WTC11 (cell line): ENCODE measurements at regions not wholly inside any gene's neighbourhood (a gene's known extent, or its start where the extent isn't known, plus 50 kb on each side); places are given as distances from the start of the nearest gene placed in this dataset.

Experiments used
- ATAC-seq: fragments of 200-7000 bp; cut with Tn5 transposase; 2 replicates; pipeline ENCODE4 v1.10.0; 2021; ENCODE audit warnings: mild to moderate bottlenecking, moderate library complexity
- CTCF ChIA-PET: fragments of 300-600 bp; sonication (Branson Sonifier 250); formaldehyde crosslinking; loops from one replicate; lab custom pipeline; 2021; ENCODE audit warnings: antibody characterized with exemption; lab: Charles Lee
- POLR2A ChIA-PET: fragments of 350-600 bp; sonication (Branson Sonifier 250); formaldehyde crosslinking; loops from one replicate; lab custom pipeline; 2021; ENCODE audit warnings: antibody characterized with exemption; lab: Charles Lee
- DNase-seq: peaks from one replicate; pipeline ENCODE4 v3.0.0; 2021; ENCODE audit warnings: low spot score
- H3K27ac Mint-ChIP-seq: 2 replicates; pipeline ENCODE4 v1.8.0; 2021; ENCODE audit warnings: mixed read lengths
- H3K27me3 Mint-ChIP-seq: 2 replicates; pipeline ENCODE4 v1.8.0; 2021; ENCODE audit warnings: low read depth, mild to moderate bottlenecking, moderate library complexity, mixed read lengths
- H3K36me3 Mint-ChIP-seq: 2 replicates; pipeline ENCODE4 v1.8.0; 2021; ENCODE audit warnings: mixed read lengths
- H3K4me1 Mint-ChIP-seq: 2 replicates; pipeline ENCODE4 v1.8.0; 2022; ENCODE audit warnings: mixed read lengths
- H3K4me3 Mint-ChIP-seq: 2 replicates; pipeline ENCODE4 v1.8.0; 2021; ENCODE audit warnings: mild to moderate bottlenecking, moderate library complexity, mixed read lengths
- H3K9me3 Mint-ChIP-seq: 2 replicates; pipeline ENCODE4 v1.8.0; 2021; ENCODE audit warnings: mixed read lengths
- AFF4 ChIP-seq: sonication (generic); formaldehyde crosslinking; IDR thresholded peaks from 2 replicates; pipeline ENCODE4 v1.8.1; 2023; ENCODE audit warnings: mild to moderate bottlenecking, missing genetic modification reagents, borderline replicate concordance
- ATF1 ChIP-seq: sonication (generic); formaldehyde crosslinking; IDR thresholded peaks from 2 replicates; pipeline ENCODE4 v1.8.1; 2023; ENCODE audit warnings: mild to moderate bottlenecking, moderate library complexity, missing genetic modification reagents
- E2F5 ChIP-seq: sonication (generic); formaldehyde crosslinking; IDR thresholded peaks from 2 replicates; pipeline ENCODE4 v1.8.1; 2022; ENCODE audit warnings: mild to moderate bottlenecking, moderate library complexity, missing genetic modification reagents
- ELF4 ChIP-seq: sonication (generic); formaldehyde crosslinking; IDR thresholded peaks from 2 replicates; pipeline ENCODE4 v1.8.1; 2022; ENCODE audit warnings: low read depth, mild to moderate bottlenecking, moderate library complexity, missing genetic modification reagents
- EMX1 ChIP-seq: fragments of 250-450 bp; sonication (Bioruptor Pico); IDR thresholded peaks from 2 replicates; pipeline ENCODE4 v1.8.0; 2021; ENCODE audit warnings: mild to moderate bottlenecking
- ERG ChIP-seq: fragments of 250-450 bp; sonication (Bioruptor Pico); IDR thresholded peaks from 2 replicates; pipeline ENCODE4 v1.8.0; 2021; ENCODE audit warnings: mild to moderate bottlenecking
- ETV6 ChIP-seq: sonication (generic); formaldehyde crosslinking; IDR thresholded peaks from 2 replicates; pipeline ENCODE4 v1.8.1; 2022; ENCODE audit warnings: mild to moderate bottlenecking, missing genetic modification reagents
- IRF1 ChIP-seq: sonication (generic); formaldehyde crosslinking; IDR thresholded peaks from 2 replicates; pipeline ENCODE4 v1.8.0; 2023; ENCODE audit warnings: missing genetic modification reagents
- IRF2 ChIP-seq: sonication (generic); formaldehyde crosslinking; IDR thresholded peaks from 2 replicates; pipeline ENCODE4 v1.8.0; 2022; ENCODE audit warnings: low read depth, missing genetic modification reagents, borderline replicate concordance
- MYBL2 ChIP-seq: sonication (generic); formaldehyde crosslinking; IDR thresholded peaks from 2 replicates; pipeline ENCODE4 v1.8.1; 2023; ENCODE audit warnings: mild to moderate bottlenecking, moderate library complexity, missing genetic modification reagents
- NFE2L1 ChIP-seq: sonication (generic); formaldehyde crosslinking; IDR thresholded peaks from 2 replicates; pipeline ENCODE4 v1.8.1; 2023; ENCODE audit warnings: missing genetic modification reagents
- NR1H2 ChIP-seq: sonication (generic); formaldehyde crosslinking; IDR thresholded peaks from 2 replicates; pipeline ENCODE4 v1.9.0; 2021; ENCODE audit warnings: mild to moderate bottlenecking, moderate library complexity, missing genetic modification reagents
- SMAD4 ChIP-seq: sonication (generic); formaldehyde crosslinking; IDR thresholded peaks from 2 replicates; pipeline ENCODE4 v1.8.0; 2022; ENCODE audit warnings: mild to moderate bottlenecking, missing genetic modification reagents
- ZBTB21 ChIP-seq: sonication (generic); formaldehyde crosslinking; IDR thresholded peaks from 2 replicates; pipeline ENCODE4 v1.8.1; 2023; ENCODE audit warnings: mild to moderate bottlenecking, missing genetic modification reagents, borderline replicate concordance
- ZBTB43 ChIP-seq: sonication (generic); formaldehyde crosslinking; IDR thresholded peaks from 2 replicates; pipeline ENCODE4 v1.8.1; 2023; ENCODE audit warnings: mild to moderate bottlenecking, missing genetic modification reagents
- ZNF219 ChIP-seq: sonication (generic); formaldehyde crosslinking; IDR thresholded peaks from 2 replicates; pipeline ENCODE4 v1.8.0; 2023; ENCODE audit warnings: missing genetic modification reagents, mild to moderate bottlenecking, borderline replicate concordance
- ZNF425 ChIP-seq: fragments of 250-450 bp; sonication (Bioruptor Pico); conservative IDR thresholded peaks from 2 replicates; pipeline ENCODE4 v1.9.0; 2021; ENCODE audit warnings: mild to moderate bottlenecking
- ZNF532 ChIP-seq: fragments of 250-450 bp; sonication (Bioruptor Pico); IDR thresholded peaks from 2 replicates; pipeline ENCODE4 v1.9.0; 2021; ENCODE audit warnings: mild to moderate bottlenecking, borderline replicate concordance
- ZNF671 ChIP-seq: fragments of 250-450 bp; sonication (Bioruptor Pico); IDR thresholded peaks from 2 replicates; pipeline ENCODE4 v1.8.0; 2021; ENCODE audit warnings: mild to moderate bottlenecking

GRCh38 chr7:57198801-57199200 lies 66.6 kb upstream of the ZNF479 start:
- POLR2A ChIA-PET: no interaction called here
- TF ChIP-seq EMX1 (no peak), ZNF671 (CRISPR knock-in tag) (no peak), ATF1 (CRISPR knock-in tag) (no peak), ZNF425 (CRISPR knock-in tag) (no peak), ELF4 (CRISPR knock-in tag) (no peak), ZNF532 (CRISPR knock-in tag) (no peak), ZBTB21 (CRISPR knock-in tag) (no peak), NFE2L1 (CRISPR knock-in tag) (no peak), ETV6 (no peak), IRF2 (CRISPR knock-in tag) (no peak), IRF1 (CRISPR knock-in tag) (no peak), MYBL2 (CRISPR knock-in tag) (no peak), ZBTB43 (CRISPR knock-in tag) (no peak)
- TF ChIP-seq, all 79 proteins: peak for 0
- CTCF ChIA-PET: no interaction called here
- H3K4me1 Mint-ChIP-seq: no peaks in the 10 kb centered on the region
- no peak for DNase-seq
- ATAC-seq: no peak
- peaks cover 11% of the 10 kb centered on the region; the same call in 1 of the 2 replicates for H3K9me3 Mint-ChIP-seq
- no peaks in the 10 kb centered on the region for H3K27me3 Mint-ChIP-seq
- H3K36me3 Mint-ChIP-seq: peaks cover 23% of the 10 kb centered on the region
- no peak overlapping the region for H3K27ac Mint-ChIP-seq
- H3K4me3 Mint-ChIP-seq: no peak overlapping the region

GRCh38 chr7:57199252-57199651 lies 67.0 kb upstream of the ZNF479 start:
- Mint-ChIP-seq H3K27me3 (no peaks in the 10 kb centered on the region), H3K4me1 (no peaks in the 10 kb centered on the region), H3K27ac (no peak overlapping the region), H3K9me3 (peaks cover 15% of the 10 kb centered on the region; the same call in 1 of the 2 replicates), H3K36me3 (peaks cover 28% of the 10 kb centered on the region), H3K4me3 (no peak overlapping the region)
- ATAC-seq: no peak
- ChIA-PET CTCF (no interaction called here), POLR2A (no interaction called here)
- no peak for DNase-seq
- TF ChIP-seq E2F5 (CRISPR knock-in tag) (no peak), NR1H2 (no peak), MYBL2 (CRISPR knock-in tag) (no peak), AFF4 (CRISPR knock-in tag) (no peak), ERG (CRISPR knock-in tag) (no peak), SMAD4 (CRISPR knock-in tag) (no peak), NFE2L1 (CRISPR knock-in tag) (no peak), ZNF219 (CRISPR knock-in tag) (no peak)
